NCI-H345 treated with DMSO at 0.1 percent for 48 hours (cell line): ENCODE measurements at regions not wholly inside any gene's neighbourhood (a gene's known extent, or its start where the extent isn't known, plus 50 kb on each side); places are given as distances from the start of the nearest gene placed in this dataset.
A peak's percentile ranks its signal among the peaks of the same experiment; 100 is the strongest.

ENCODE experiments used
- DNase-seq: peaks from one replicate; lab custom pipeline; 2025; ENCODE audit not compliant: unreplicated experiment; lab: John Stamatoyannopoulos, UW

DNA sequence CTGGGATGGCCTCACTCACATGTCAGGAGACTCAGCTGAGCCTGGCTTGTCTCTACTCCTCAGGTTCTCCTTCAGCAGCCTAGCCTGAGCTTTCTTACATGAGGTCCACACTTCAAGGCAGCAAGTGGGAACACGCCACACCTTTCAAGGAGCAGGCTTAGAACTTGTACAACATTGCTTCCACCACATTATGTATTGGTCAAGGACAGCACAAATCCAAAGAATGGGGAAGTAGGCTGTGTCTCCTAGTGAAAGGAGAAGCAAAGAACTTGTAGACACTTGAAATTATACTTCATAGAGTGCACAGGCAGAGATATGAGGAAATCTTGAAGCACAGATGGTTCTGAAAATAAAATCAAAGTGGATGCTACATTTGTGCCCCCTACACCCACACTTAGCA, 120.9 kb upstream of the NOCT start:
- DNase-seq: no peak

DNA sequence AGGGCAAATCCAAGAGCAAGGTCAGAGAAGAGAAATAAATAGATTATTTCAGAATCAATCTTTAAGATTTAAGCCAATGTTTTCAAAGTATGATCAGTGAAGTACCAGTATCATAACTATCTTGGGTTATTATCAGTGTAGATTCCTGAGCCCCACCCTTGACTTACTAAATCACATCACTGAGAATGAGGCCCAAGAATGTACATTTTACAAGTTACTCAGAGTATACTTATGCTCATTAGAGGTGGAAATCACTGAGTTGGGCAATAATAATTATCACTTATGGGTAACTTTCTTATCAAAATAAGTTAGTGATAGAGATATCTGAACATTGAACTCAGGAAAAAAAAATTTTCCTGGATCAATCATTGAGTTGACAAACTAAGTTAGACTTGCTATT, 121.6 kb upstream of the NOCT start:
- DNase-seq: no peak

DNA sequence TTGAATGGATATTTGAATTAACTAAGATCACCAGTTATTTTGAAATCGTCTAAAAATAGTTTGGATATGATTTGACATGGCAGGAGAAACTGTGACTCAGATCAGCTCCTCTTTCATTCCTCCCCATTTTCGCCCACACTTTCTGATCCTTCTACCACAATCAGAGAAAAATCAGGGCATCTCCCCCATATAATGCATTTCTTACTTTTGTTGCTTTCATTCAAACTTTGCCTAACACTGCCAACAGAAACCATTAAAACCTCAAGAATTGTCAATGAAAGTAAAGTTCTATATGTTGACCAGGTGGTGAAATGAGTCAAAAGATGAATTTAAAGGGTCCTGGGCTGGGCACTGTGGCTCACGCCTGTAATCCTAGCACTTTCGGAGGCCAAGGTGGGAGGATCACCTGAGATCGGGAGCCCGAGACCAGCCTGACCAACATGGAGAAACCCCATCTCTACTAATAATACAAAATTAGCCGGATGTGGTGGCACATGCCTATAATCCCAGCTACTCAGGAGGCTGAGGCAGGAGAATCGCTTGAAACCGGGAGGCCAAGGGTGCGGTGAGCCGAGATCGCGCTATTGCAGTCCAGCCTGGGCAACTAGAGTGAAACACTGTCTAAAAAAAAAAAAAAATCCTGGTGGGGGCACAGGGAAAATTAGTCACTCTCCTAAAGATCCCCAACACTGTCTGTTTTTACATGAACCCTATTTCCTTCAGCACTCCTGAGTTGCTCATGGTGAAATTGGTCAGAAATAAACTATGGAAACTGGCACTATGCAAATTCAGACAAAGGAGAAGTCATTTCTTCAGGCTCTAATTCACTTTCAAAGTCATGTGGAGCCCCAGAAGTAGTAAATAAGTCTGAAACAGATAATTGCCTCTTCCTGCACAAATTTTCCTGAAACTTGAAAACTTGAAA, 122.8 kb upstream of the NOCT start:
- no peak for DNase-seq

DNA sequence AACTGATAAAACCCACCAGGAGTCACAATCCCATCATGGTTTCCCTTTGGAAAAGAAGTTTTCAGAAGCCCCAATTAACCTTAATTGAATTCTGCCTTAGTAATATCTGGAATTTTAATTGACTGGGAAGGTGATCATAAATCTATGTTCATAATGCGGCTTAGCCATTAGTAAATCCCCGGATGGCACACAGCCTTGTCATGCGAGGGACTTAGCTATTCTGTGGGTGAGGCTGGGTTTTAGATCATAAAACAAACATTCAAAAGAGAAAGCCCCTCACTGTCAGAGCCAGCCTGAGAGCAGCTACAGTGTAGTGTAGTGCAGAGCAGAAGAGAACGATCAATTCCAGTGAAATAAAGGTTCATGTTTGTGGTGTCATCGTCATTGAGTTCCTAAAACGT, 124.0 kb upstream of the NOCT start:
- DNase-seq: peak; percentile 67

DNA sequence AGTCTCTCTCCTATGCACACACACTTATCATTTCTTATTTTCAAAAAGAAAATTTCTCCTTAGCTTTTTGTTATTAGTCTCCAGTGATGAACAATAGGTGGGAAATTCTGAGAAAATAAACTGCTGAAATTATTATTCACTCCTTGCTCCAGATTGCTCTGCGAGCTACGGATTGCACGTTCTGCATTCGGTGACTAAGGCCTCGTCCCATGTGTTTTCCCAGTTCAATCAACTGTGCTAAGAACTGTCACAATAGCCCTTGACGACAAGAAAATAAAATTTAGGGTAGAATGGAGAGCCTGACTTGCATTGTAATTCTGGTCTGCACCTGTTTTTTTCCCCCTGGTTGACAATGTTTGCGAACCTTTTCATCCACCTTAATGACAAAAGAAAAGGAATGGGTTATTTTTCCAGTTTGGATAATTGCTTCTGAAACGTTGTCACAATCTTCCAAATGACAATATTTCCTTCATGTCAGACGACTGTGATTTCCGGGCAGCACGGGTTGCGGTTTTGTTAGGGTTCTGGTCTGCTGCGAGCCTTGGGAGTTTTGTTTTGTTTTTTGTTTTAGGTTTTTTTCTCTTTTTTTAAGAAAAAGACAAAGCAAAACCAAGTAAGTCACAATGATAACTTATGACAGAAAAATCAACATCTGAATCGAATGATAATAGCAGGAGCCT, 124.5 kb upstream of the NOCT start:
- DNase-seq: peak; percentile 66

DNA sequence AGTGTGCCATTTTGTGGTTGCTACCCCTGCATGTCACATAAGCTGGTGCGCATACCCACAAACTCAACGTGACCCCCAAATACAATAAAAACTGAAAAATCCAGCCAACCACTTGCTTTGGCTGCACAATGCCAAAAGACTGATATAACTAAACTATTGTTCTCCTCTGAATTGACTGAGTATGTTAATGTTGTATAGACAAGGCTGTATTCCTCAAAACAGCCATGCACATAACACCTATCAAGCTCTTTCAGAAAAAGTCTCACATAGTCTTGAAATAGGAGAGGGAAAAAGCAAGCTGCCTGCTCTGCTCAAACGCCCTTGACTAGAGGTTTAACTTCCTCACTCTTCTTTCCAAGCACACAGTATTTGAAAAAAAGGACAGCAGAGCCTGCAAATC, 126.4 kb upstream of the NOCT start:
- DNase-seq: no peak

DNA sequence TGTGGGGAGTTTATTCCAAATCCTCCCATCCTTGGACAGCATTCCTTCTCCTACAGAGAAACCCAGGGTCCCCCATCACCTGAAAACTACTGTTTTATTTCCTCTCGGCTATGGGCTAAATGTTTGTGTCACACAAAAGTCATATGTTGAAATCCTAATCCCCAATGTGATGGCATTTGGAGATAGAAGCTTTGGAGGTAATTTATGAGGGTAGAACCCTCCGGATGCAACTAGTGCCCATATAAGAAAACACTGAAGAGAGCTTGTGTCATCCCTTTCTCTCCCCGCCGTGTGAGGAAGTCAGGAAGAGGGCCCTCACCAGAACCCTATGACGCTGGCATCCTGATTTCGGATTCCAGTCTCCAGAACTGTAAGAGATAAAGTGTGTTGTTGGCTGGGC, 127.8 kb upstream of the NOCT start:
- DNase-seq: no peak

DNA sequence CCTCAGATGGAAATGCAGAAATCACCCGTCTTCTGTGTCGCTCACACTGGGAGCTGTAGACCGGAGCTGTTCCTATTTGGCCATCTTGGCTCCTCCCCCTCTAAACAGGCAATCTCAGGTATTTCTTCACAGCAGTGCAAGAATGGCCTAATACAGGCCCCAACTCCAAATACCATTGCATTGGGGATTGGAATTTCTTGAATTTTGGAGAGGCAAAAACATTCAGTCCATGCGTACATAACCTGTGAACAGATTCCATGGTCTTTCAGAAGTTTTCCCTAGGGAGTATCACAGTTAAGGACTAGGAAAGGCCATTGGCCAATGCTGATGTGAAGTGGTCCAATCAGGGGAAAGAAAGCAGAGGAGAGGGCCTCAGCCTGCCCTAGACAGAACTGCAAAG, 128.2 kb upstream of the NOCT start:
- no peak for DNase-seq

DNA sequence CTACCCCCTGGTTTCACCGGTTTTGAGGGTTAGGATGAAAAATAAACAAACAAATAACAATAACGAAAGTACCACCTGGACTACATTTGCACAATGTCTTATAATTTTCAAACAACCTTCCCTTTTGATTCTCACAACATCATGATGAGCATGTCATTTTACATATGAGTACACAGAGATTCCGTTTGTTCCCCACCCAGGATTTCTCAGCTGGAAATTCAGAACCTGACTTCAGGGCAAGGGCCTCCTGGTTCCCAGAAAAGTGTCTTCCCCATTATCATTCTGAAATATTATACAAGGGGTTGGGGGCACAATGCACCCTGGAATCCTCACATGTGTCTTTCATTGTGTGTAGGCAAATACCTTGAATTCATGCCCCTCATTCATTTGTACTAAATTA, 135.8 kb upstream of the NOCT start:
- DNase-seq: no peak

DNA sequence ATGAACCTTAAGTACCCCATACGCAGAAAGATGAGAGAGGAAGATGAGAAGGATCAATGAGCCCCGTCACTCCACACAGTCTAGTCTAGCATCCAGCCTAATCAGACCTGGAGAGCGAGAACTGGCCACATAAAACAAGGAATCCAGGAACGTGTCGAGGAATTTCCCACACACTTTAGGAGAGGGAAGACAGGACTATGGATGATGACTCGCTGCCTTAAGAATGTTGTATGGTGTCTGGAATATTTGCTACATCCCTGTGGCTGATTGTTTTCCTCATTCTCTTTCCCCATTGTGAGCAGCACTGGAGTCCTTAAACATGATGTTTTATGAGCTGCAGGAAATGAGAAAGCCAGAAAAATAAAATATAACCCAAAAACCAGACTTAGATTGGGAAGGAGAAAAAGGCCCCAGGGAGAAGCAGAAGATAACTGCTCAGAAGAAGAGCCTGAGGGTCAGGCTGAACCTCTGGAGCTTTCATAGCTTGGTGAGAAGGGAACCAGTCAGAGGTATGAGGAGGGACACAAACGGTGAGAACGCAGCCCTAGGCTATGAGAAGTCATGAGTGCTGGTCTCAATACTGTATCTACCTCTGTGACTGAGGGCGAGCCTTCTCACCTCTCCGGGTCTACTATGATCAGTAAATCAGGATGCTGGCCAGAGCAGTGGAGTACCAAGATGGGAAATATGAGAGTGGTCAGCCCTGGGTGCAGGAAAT, 139.5 kb upstream of the NOCT start:
- DNase-seq: no peak

DNA sequence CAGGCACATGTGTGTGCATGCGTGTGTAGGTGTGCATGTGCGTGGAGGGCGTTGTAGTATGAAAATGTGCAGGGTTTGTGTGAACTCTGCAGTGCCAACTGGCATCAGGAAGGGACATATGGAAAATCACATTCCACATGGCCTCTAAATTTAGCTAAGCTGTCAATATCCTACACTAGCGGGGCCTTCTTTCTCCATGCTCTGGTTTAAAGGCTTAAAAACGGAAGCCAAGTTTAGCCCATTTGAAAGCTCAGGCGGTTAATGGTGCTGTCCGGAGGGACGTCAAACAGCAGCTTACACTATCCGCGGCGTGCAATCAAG, 144.1 kb upstream of the NOCT start:
- no peak for DNase-seq

DNA sequence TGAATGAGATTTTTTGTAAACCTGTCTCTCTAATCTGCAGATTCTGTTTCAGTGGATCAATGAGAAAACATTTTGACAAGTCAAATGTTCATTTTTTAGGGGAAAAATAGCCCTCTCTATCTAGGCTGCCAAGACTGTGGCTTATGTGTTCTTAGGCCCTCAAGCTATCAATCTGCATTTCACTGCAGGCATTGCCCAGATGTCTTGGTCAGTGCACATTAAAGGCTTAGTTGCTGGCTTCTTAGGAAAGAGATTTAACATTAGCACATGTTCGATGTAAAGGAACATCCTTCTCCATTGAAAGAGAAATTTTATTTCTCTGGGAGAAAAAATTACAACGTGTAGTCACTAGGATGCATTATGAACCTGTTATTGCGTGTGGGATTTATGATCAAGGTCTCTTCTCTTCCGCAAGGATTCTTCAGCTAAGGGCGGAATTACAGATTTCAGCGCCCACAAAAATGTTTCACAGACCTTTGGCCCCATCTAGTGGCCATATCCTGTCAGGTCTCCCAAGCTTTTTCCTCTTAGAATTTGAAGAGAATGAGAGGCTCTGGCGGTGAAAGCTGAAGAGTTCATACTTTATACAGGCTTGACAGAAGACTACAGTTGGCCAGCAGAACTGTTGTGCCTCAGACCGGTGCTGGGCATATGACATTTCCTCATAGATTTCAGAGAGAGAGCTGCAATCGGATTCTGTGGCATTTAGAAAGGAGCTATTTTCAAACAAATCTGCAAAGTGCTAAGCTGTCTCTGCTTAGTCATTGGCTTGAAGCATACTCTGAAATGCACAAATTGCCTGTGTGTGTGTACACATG, 144.6 kb upstream of the NOCT start:
- peak; percentile 76 for DNase-seq

DNA sequence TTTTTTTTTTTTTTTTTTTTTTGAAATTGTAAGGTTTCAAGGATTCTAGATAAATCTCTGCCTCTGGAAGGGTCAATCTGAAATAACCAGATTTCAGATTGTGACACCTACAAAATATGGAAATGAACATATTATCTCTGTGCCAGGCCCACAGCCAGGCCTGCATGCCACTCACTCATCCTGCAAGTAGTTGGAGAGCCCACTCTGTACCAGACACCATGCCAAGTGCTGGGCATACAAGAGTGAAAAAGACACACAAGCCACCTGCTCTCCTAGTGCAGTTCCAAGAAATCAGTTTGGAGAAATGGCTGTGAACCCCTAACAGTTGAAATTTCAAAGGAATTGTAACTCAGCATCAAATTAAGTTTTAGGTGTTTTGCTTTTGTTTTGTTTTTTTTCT, 145.9 kb upstream of the NOCT start:
- DNase-seq: no peak

DNA sequence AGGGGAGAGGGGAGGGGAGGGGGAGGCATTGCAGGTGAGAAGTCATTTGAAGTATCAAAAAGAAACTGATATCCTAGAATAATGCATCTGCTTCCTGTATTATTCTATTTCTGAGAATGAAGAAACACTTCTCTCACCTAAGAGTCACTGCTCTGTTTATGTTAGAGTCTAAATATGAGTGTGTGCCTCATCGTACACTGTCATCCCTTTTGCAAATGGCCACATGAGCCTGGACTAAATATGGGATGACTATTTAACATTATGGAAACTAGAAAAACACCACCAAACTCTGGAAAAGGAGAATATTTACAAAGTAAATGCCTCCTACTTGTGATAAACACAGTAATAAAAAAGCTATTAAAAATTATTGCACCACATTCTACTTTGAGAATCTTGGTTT, 146.4 kb upstream of the NOCT start:
- no peak for DNase-seq

DNA sequence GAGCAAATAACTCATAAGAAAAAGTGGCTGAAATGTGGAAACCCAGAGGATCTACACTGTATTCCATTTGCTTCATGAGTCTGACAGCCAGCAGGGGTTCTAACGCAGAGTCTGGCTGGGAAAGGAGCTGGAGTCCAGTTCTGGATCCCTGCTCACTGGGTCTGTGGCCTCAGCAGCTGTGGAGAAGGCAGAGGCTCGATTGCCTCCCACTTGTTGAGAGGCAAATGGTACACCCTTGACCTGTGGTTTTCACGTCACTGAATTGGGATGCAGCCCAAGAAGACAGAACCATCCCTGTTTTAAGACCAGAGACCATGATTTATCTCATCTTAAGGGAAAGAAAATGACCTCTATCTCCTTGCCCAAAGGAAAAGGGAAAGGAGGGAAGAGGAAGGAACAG, 147.0 kb upstream of the NOCT start:
- no peak for DNase-seq

DNA sequence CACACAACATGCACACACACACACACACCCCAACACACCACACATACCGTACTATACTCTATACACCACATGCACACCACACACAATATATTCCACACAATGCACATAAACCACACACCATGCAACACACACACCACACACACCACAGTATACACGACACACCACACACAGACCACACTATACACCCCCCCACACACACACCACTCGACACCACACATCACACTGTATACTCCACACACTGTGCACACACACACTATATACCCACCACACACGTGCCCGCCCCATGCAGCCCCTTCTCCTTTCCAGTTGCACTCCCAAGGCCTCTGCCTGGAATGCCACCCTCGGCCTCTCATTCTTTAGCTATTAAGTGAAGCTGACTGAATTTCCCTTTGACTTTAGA, 148.2 kb upstream of the NOCT start:
- no peak for DNase-seq

DNA sequence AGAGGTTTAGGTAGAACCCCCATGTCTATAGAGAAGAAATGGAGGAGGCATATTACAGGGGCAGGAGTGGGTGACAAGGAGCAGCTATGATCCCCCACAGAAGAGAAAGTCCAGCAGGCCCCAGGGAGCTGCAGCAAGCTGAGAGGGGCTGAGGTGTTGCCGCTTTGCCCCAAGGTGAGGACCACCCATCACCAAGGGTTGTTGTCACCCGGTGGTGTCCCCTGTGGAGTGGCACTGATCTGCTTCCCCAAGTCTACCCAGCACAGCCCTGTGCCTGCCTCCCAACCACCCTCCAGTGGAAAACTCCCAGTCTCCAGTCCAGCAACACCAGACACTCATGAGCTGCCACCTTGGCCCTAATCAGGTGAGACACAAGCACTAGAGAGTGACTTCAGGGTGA, 149.3 kb upstream of the NOCT start:
- DNase-seq: no peak

DNA sequence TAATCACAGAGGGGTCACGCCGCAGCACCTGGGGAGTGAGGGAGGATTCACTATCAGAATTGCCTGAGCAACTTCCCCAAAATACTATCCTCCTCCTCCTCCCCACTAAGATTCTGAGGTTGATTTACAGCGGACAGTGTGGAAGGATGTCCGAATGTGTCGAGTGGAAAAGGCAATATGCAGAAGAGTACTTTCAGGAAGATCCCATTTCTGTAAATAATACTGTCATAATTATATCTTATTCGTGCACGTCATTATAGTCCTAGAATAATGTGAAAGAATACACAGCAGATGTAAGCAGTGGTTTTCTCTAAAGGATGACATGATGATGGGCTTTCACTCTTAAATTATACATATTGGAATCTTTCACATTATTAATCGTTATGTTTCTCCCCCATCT, 149.8 kb upstream of the NOCT start:
- no peak for DNase-seq

DNA sequence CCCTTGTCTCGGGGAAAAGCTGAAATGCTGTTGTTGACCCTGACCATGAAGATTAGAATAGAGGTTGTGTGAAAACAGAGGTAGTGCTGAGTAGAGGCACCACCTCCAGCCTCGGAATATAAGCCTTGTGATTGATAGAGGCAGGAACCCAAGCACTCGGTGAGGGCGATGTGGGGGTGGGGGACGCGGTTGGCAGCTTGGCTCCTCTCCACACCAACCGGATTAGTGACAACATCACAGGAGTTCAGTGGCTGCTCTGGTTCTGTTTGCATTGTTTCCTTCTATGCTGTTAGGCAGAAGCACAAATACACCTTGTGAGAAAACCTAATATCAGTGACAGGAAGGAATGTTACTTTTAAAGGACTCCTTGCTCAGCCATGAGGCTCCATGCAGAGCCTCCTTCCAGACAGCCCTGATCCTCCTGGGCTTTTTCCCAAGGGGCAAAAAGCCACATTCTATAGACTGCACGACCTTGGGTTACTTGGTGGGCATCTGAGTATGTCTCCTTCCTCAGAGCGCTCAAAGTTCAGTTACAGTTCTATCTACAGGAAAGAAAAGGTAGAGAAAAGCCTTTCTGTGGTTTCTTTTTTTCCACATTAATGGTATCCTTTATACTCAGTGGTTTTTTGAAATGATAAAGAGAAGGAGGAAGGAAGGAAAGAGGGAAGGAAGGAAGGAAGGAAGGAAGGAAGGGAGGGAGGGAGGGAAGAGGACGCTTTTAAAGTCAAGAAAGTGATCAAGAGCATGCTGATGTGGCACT, 150.4 kb upstream of the NOCT start:
- DNase-seq: no peak

DNA sequence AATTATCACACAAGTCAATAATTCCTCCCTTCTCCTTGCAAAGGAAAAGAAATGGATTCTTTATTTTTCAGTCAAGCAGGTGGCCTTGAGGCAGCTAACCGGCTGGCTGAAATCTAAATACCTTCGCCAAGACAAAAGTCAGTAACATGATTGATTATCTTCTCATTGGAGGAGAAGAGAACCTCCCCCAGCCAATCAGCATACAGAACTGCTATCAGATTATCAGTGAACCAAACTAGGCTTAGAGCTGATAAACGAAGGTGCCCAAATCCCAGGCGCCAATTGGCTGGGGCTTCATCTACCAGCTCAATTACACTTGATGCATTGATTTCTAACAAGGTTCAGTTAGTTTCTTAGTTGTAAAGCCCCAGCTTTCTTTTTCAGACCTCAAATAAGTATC, 152.4 kb upstream of the NOCT start:
- no peak for DNase-seq

DNA sequence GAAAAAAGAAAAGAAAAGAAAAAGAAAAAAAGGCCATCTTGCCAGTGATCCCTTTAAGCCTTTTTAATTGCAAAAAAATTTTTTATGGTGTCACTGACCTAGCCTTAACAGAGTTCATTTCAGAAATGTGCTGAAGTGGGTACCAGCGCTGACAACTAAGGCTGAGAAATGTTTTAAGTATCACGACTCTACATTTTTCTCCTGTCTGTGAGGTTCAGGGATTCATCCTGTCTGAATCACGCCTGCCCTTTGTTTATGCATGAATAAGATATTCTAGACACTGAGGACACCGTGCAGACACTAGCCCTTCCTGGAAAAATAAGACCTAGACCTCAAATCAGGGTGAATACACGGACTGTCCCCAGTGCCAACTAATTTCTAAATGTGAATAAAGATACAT, 154.4 kb upstream of the NOCT start:
- no peak for DNase-seq
